ENCODE measurements at regions not wholly inside any gene's neighbourhood (a gene's known extent, or its start where the extent isn't known, plus 50 kb on each side); places are given as distances from the start of the nearest gene placed in this dataset.

GRCh38 chr16:55091213-55091870, 160.7 kb downstream of the IRX5 start:
- TF ChIP-seq CTCF (conservative IDR thresholded peaks at IDR 0.05 in 1 of 2, IDR thresholded peaks at IDR 0.05 in 1 of 2; ENCODE audit: extremely low read depth in 1 of 2, insufficient read depth in 1 of 2, low read depth in 1 of 2, low read length in 2 of 2) (no peak), EZH2 (IDR thresholded peaks at IDR 0.05; ENCODE audit: borderline replicate concordance, low read length) (no peak)
